ENCODE measurements at regions not wholly inside any gene's neighbourhood (a gene's known extent, or its start where the extent isn't known, plus 50 kb on each side); places are given as distances from the start of the nearest gene placed in this dataset.

- Histone ChIP-seq H3K27ac (ENCODE audit: low read depth, low read length) (no peak overlapping the region), H3K9me3 (ENCODE audit: control insufficient read depth in 1 of 2, low read length in 2 of 2) (no peaks in the 10 kb centered on the region), H3K36me3 (ENCODE audit: control insufficient read depth in 1 of 2, insufficient read depth in 2 of 2, low read length in 2 of 2) (no peaks in the 10 kb centered on the region), H3K27me3 (ENCODE audit: control insufficient read depth in 1 of 2, insufficient read depth in 2 of 2, low read length in 2 of 2) (no peaks in the 10 kb centered on the region), H3K4me3 (ENCODE audit: low read depth in 1 of 2, low read length in 2 of 2) (no peak overlapping the region), H3K9ac (ENCODE audit: low read depth in 1 of 2, low read length in 2 of 2) (no peak overlapping the region), H3K4me1 (ENCODE audit: control insufficient read depth in 1 of 2, insufficient read depth in 2 of 2, low read length in 2 of 2) (no peaks in the 10 kb centered on the region)
These were observed 481.3 kb downstream of the CCDC171 start for GRCh38 chr9:16033921-16034691.

- Histone ChIP-seq H3K9me3 (ENCODE audit: control insufficient read depth in 1 of 2, low read length in 2 of 2) (no peaks in the 10 kb centered on the region), H3K27me3 (ENCODE audit: control insufficient read depth in 1 of 2, insufficient read depth in 2 of 2, low read length in 2 of 2) (no peaks in the 10 kb centered on the region), H3K4me1 (ENCODE audit: control insufficient read depth in 1 of 2, insufficient read depth in 2 of 2, low read length in 2 of 2) (no peaks in the 10 kb centered on the region), H3K36me3 (ENCODE audit: control insufficient read depth in 1 of 2, insufficient read depth in 2 of 2, low read length in 2 of 2) (no peaks in the 10 kb centered on the region), H3K9ac (ENCODE audit: low read depth in 1 of 2, low read length in 2 of 2) (no peak overlapping the region), H3K4me3 (ENCODE audit: low read depth in 1 of 2, low read length in 2 of 2) (no peak overlapping the region), H3K27ac (ENCODE audit: low read depth, low read length) (no peak overlapping the region)
These were observed 486.6 kb downstream of the CCDC171 start for GRCh38 chr9:16039218-16039987.

- H3K27me3 ChIP-seq (ENCODE audit: control insufficient read depth in 1 of 2, insufficient read depth in 2 of 2, low read length in 2 of 2): no peaks in the 10 kb centered on the region
- H3K4me1 ChIP-seq (ENCODE audit: control insufficient read depth in 1 of 2, insufficient read depth in 2 of 2, low read length in 2 of 2): peaks cover 0 to 2% of the 10 kb centered on the region in 2 donors
- no peak overlapping the region for H3K4me3 ChIP-seq (ENCODE audit: low read depth in 1 of 2, low read length in 2 of 2)
- no peak overlapping the region for H3K9ac ChIP-seq (ENCODE audit: low read depth in 1 of 2, low read length in 2 of 2)
- H3K9me3 ChIP-seq (ENCODE audit: control insufficient read depth in 1 of 2, low read length in 2 of 2): no peaks in the 10 kb centered on the region
- no peaks in the 10 kb centered on the region for H3K36me3 ChIP-seq (ENCODE audit: control insufficient read depth in 1 of 2, insufficient read depth in 2 of 2, low read length in 2 of 2)
- H3K27ac ChIP-seq (ENCODE audit: low read depth, low read length): no peak overlapping the region
These were observed 487.3 kb downstream of the CCDC171 start for GRCh38 chr9:16039988-16040761.

GRCh38 chr9:16043756-16044578, 491.1 kb downstream of the CCDC171 start:
- no peaks in the 10 kb centered on the region for H3K36me3 ChIP-seq (ENCODE audit: control insufficient read depth in 1 of 2, insufficient read depth in 2 of 2, low read length in 2 of 2)
- no peak overlapping the region for H3K4me3 ChIP-seq (ENCODE audit: low read depth in 1 of 2, low read length in 2 of 2)
- no peaks in the 10 kb centered on the region for H3K9me3 ChIP-seq (ENCODE audit: control insufficient read depth in 1 of 2, low read length in 2 of 2)
- no peaks in the 10 kb centered on the region for H3K27me3 ChIP-seq (ENCODE audit: control insufficient read depth in 1 of 2, insufficient read depth in 2 of 2, low read length in 2 of 2)
- peaks cover 0 to 5% of the 10 kb centered on the region in 2 donors for H3K4me1 ChIP-seq (ENCODE audit: control insufficient read depth in 1 of 2, insufficient read depth in 2 of 2, low read length in 2 of 2)
- H3K27ac ChIP-seq (ENCODE audit: low read depth, low read length): no peak overlapping the region
- no peak overlapping the region for H3K9ac ChIP-seq (ENCODE audit: low read depth in 1 of 2, low read length in 2 of 2)

- Histone ChIP-seq H3K4me1 (ENCODE audit: control insufficient read depth in 1 of 2, insufficient read depth in 2 of 2, low read length in 2 of 2) (peaks cover 0 to 5% of the 10 kb centered on the region in 2 donors), H3K27ac (ENCODE audit: low read depth, low read length) (no peak overlapping the region), H3K9me3 (ENCODE audit: control insufficient read depth in 1 of 2, low read length in 2 of 2) (no peaks in the 10 kb centered on the region), H3K9ac (ENCODE audit: low read depth in 1 of 2, low read length in 2 of 2) (no peak overlapping the region), H3K36me3 (ENCODE audit: control insufficient read depth in 1 of 2, insufficient read depth in 2 of 2, low read length in 2 of 2) (no peaks in the 10 kb centered on the region), H3K4me3 (ENCODE audit: low read depth in 1 of 2, low read length in 2 of 2) (no peak overlapping the region), H3K27me3 (ENCODE audit: control insufficient read depth in 1 of 2, insufficient read depth in 2 of 2, low read length in 2 of 2) (no peaks in the 10 kb centered on the region)
These were observed 491.7 kb downstream of the CCDC171 start for GRCh38 chr9:16044579-16044881.

DNA sequence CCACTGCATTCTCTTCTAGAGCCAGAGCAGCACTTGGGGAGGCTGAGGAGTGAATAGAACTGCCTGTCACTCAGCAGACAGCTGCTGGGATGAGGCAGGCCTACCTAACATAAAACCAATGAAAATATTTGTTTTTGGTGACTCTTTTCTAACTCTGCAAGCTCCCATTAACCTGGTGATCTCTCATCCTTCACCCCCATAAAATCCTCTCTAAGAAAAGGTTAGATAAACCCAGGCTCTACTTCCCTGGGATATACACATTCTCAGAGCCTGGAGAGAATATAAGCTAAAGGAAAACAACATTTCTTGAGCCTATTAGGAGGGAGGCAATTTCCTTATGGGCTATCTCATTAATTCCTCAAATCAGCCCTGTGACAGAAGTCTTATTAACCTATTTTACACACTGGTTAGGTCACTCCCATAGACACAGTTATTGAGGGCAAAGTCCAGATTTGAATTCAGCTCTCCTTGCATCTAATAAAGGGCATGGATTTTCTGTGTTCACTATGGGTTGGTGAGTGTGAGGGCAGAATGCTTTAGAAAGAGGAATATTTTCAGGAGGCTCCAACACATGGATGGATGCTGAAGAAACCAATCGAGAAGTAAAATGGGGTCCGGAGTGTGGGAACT, 492.9 kb downstream of the CCDC171 start:
- no peak overlapping the region for H3K4me3 ChIP-seq (ENCODE audit: low read depth in 1 of 2, low read length in 2 of 2)

GRCh38 chr9:16046713-16047112, 493.9 kb downstream of the CCDC171 start:
- H3K4me3 ChIP-seq (ENCODE audit: low read depth in 1 of 2, low read length in 2 of 2): no peak overlapping the region
- no peak overlapping the region for H3K27ac ChIP-seq (ENCODE audit: low read depth, low read length)
- H3K9me3 ChIP-seq (ENCODE audit: control insufficient read depth in 1 of 2, low read length in 2 of 2): no peaks in the 10 kb centered on the region
- no peaks in the 10 kb centered on the region for H3K27me3 ChIP-seq (ENCODE audit: control insufficient read depth in 1 of 2, insufficient read depth in 2 of 2, low read length in 2 of 2)
- H3K36me3 ChIP-seq (ENCODE audit: control insufficient read depth in 1 of 2, insufficient read depth in 2 of 2, low read length in 2 of 2): no peaks in the 10 kb centered on the region
- no peak overlapping the region for H3K9ac ChIP-seq (ENCODE audit: low read depth in 1 of 2, low read length in 2 of 2)
- peaks cover 0 to 5% of the 10 kb centered on the region in 2 donors for H3K4me1 ChIP-seq (ENCODE audit: control insufficient read depth in 1 of 2, insufficient read depth in 2 of 2, low read length in 2 of 2)

More for the DNA sequence above, 492.9 kb downstream of the CCDC171 start:
- no peaks in the 10 kb centered on the region for H3K9me3 ChIP-seq (ENCODE audit: control insufficient read depth in 1 of 2, low read length in 2 of 2)
- peaks cover 0 to 5% of the 10 kb centered on the region in 2 donors for H3K4me1 ChIP-seq (ENCODE audit: control insufficient read depth in 1 of 2, insufficient read depth in 2 of 2, low read length in 2 of 2)
- no peaks in the 10 kb centered on the region for H3K27me3 ChIP-seq (ENCODE audit: control insufficient read depth in 1 of 2, insufficient read depth in 2 of 2, low read length in 2 of 2)
- H3K36me3 ChIP-seq (ENCODE audit: control insufficient read depth in 1 of 2, insufficient read depth in 2 of 2, low read length in 2 of 2): no peaks in the 10 kb centered on the region
- H3K27ac ChIP-seq (ENCODE audit: low read depth, low read length): no peak overlapping the region
- H3K9ac ChIP-seq (ENCODE audit: low read depth in 1 of 2, low read length in 2 of 2): no peak overlapping the region

GRCh38 chr9:16048129-16048528, 495.3 kb downstream of the CCDC171 start:
- no peaks in the 10 kb centered on the region for H3K36me3 ChIP-seq (ENCODE audit: control insufficient read depth in 1 of 2, insufficient read depth in 2 of 2, low read length in 2 of 2)
- no peaks in the 10 kb centered on the region for H3K27me3 ChIP-seq (ENCODE audit: control insufficient read depth in 1 of 2, insufficient read depth in 2 of 2, low read length in 2 of 2)
- H3K27ac ChIP-seq (ENCODE audit: low read depth, low read length): no peak overlapping the region
- H3K9me3 ChIP-seq (ENCODE audit: control insufficient read depth in 1 of 2, low read length in 2 of 2): no peaks in the 10 kb centered on the region
- peaks cover 0 to 5% of the 10 kb centered on the region in 2 donors for H3K4me1 ChIP-seq (ENCODE audit: control insufficient read depth in 1 of 2, insufficient read depth in 2 of 2, low read length in 2 of 2)
- H3K4me3 ChIP-seq (ENCODE audit: low read depth in 1 of 2, low read length in 2 of 2): no peak overlapping the region
- no peak overlapping the region for H3K9ac ChIP-seq (ENCODE audit: low read depth in 1 of 2, low read length in 2 of 2)

DNA sequence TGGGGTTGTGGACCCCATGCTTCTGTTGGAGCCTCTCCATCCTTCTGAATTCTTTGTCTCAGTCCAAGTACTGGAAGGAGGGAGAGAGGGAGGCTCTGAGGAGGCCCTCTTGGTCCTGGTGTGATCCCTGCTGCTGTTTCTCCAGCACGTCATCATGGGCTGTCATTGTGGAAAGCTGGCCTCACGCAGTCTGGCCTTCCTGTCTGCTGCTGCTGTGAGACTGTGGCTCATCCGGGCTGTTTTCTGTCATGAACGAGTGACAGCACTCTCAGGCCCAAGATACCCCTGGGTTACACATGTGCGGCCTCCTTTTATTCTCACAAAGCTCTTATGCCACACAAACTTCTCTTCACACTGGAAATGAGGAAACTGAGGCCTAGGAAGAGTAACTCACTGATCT, 499.3 kb downstream of the CCDC171 start:
- no peaks in the 10 kb centered on the region for H3K4me1 ChIP-seq (ENCODE audit: control insufficient read depth in 1 of 2, insufficient read depth in 2 of 2, low read length in 2 of 2)
- no peaks in the 10 kb centered on the region for H3K27me3 ChIP-seq (ENCODE audit: control insufficient read depth in 1 of 2, insufficient read depth in 2 of 2, low read length in 2 of 2)
- H3K9ac ChIP-seq (ENCODE audit: low read depth in 1 of 2, low read length in 2 of 2): no peak overlapping the region
- H3K9me3 ChIP-seq (ENCODE audit: control insufficient read depth in 1 of 2, low read length in 2 of 2): no peaks in the 10 kb centered on the region
- H3K27ac ChIP-seq (ENCODE audit: low read depth, low read length): no peak overlapping the region
- no peak overlapping the region for H3K4me3 ChIP-seq (ENCODE audit: low read depth in 1 of 2, low read length in 2 of 2)
- H3K36me3 ChIP-seq (ENCODE audit: control insufficient read depth in 1 of 2, insufficient read depth in 2 of 2, low read length in 2 of 2): no peaks in the 10 kb centered on the region

All from duodenal mucosa (tissue), 2 donors.